SK-N-MC (cell line): ENCODE measurements at regions not wholly inside any gene's neighbourhood (a gene's known extent, or its start where the extent isn't known, plus 50 kb on each side); places are given as distances from the start of the nearest gene placed in this dataset.

Experiments used
- EZH2 ChIP-seq: fragments of 200-600 bp; sonication (generic); IDR thresholded peaks from one replicate; pipeline ENCODE4 v1.6.1; 2017; ENCODE audit warnings: antibody characterized with exemption
- FOXP2 ChIP-seq: optimal IDR thresholded peaks from 2 replicates; pipeline ENCODE3; 2011; ENCODE audit warnings: mild to moderate bottlenecking, moderate library complexity; ENCODE audit not compliant: insufficient read depth; ENCODE audit errors: extremely low read length, control extremely low read depth
- POLR2AphosphoS5 ChIP-seq: IDR thresholded peaks from 2 replicates; pipeline ENCODE4 v1.6.1; 2012; ENCODE audit warnings: mild to moderate bottlenecking, low read depth, low read length, borderline replicate concordance

- TF ChIP-seq EZH2 (no peak), POLR2AphosphoS5 (no peak), FOXP2 (no peak)
Measured at GRCh38 chr7:22662556-22663356, 64.2 kb upstream of the IL6 start.
